HL-60 (cell line): ENCODE measurements at regions not wholly inside any gene's neighbourhood (a gene's known extent, or its start where the extent isn't known, plus 50 kb on each side); places are given as distances from the start of the nearest gene placed in this dataset.

Experiments used
- SPI1 ChIP-seq: IDR thresholded peaks from 2 replicates; pipeline ENCODE4 v1.6.1; 2012; ENCODE audit warnings: low read depth, mild to moderate bottlenecking, borderline replicate concordance
- TF ChIP-seq, protein P1 (sequence below): IDR thresholded peaks from one replicate; pipeline ENCODE4 v1.5.1; 2011; ENCODE audit warnings: low read length, control low read depth, inconsistent platforms; ENCODE audit not compliant: insufficient read depth

DNA sequence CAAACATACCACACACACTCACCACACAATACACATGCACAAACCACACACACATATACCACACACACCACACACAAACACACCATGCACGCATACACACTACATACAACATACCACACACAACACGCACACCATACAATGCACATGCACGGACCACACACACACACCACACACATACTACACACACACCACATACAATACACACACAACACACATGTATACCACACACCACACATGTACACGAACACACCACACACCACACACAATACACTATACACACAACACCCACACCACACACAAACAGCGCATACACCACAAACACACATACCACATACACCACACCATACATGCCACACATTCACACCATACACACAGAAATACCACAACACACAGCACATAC is 480.3 kb downstream of the DIRAS2 start:
- TF ChIP-seq, protein P1, sequence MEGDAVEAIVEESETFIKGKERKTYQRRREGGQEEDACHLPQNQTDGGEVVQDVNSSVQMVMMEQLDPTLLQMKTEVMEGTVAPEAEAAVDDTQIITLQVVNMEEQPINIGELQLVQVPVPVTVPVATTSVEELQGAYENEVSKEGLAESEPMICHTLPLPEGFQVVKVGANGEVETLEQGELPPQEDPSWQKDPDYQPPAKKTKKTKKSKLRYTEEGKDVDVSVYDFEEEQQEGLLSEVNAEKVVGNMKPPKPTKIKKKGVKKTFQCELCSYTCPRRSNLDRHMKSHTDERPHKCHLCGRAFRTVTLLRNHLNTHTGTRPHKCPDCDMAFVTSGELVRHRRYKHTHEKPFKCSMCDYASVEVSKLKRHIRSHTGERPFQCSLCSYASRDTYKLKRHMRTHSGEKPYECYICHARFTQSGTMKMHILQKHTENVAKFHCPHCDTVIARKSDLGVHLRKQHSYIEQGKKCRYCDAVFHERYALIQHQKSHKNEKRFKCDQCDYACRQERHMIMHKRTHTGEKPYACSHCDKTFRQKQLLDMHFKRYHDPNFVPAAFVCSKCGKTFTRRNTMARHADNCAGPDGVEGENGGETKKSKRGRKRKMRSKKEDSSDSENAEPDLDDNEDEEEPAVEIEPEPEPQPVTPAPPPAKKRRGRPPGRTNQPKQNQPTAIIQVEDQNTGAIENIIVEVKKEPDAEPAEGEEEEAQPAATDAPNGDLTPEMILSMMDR = no peak
- TF ChIP-seq SPI1 = no peak
